NCI-H1436 treated with DMSO at 0.1 percent for 48 hours (cell line): ENCODE measurements at regions not wholly inside any gene's neighbourhood (a gene's known extent, or its start where the extent isn't known, plus 50 kb on each side); places are given as distances from the start of the nearest gene placed in this dataset.
"Not testable (repeated sequence)": the region's sequence is repeated elsewhere in the genome, so short reads cannot be mapped to it uniquely, and the experiment has no call there.

Source experiments
- DNase-seq: peaks from one replicate; lab custom pipeline; 2025; lab: John Stamatoyannopoulos, UW

DNA sequence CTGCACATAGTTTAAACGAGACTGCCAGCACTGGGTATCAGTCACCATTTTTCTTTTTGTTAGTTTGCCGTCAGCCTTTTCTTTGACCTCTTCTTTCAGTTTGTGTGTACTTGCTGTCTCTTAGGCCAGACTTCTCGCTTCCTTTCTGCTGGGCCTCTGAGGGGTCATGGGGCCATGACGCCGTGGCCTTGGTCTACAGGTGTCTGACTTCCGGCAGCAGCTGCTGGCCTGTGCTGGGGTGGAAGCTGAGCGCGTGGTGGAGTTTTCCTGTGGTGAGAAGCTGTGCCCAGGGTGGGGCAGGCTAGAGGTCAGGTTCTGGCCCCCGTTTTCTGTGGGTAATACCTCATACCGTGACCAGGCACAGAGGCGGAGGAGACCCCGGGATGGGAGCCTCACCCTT, 101.6 kb upstream of the PZP start:
- DNase-seq: not testable (repeated sequence)

DNA sequence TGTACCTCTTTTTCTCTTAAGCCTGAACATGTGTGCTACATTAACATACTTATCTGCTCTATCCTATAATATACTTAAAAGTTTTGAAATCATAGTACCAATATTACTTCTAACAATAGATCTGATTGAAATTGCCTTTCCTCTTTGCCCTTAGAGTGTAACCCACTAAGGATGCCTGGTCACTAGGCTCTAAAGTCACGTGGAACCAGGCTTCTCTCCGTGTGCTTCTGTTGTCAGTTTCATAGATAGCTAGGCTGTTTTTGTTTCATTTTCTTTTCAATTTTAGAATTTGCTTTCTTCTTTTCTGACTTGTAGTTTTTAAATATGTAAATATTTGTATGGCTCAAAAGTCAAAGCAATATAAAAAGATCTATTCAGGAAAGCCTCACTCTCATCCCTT, 100.5 kb upstream of the PZP start:
- not testable (repeated sequence) for DNase-seq

DNA sequence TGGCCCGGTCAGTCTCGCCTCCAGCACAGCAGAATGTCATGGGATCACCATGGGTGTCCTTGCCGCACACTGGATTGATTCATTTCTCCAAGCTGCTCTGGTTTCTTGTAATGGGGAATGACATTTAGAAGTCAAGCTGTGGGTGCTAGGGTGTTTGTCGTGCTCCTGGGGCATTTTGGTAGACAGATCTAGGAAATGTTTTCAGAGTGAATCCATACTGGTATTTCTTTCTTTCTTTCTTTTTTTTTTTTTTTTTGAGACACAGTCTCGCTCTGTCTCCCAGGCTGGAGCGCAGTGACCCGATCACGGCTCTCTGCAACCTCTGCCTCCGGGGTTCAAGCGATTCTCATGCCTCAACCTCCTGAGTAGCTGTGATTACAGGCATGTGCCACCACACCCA, 100.0 kb upstream of the PZP start:
- DNase-seq: not testable (repeated sequence)

DNA sequence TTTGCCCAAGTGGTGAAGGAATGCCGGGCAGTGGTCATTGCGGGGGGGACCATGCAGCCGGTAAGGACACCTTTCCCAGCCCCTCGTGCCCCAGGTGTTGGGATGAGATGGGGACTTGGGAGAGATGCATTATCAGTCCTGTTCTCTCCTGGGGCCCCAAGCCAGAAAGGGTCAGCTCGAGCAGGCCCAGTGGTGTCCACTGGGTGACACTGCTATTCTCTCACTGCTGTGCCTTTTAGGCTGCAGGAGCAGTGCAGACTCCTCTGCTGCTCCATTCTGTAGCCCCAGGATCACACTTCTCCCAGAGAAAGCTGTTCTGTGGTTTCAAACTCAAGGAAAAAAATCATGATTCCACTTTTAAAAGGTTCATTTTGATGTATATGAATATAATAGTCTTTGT, 99.1 kb upstream of the PZP start:
- not testable (repeated sequence) for DNase-seq

DNA sequence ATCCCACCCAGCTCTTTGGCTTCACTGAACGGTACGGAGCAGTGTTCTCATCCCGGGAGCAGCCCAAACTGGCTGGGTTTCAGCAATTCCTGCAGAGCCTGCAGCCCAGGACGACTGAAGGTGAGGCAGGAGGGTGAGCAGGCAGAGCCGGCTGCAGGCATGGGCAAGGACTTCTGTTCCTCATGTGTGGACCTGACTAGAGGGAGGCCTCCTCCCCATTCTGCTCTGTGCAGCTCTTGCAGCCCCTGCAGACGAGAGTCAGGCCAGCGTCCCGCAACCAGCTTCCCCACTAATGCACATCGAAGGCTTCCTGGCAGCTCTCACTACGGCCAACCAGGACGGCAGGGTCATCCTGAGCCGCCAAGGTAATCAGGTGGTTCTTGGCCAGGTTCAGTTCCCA, 97.8 kb upstream of the PZP start:
- not testable (repeated sequence) for DNase-seq

DNA sequence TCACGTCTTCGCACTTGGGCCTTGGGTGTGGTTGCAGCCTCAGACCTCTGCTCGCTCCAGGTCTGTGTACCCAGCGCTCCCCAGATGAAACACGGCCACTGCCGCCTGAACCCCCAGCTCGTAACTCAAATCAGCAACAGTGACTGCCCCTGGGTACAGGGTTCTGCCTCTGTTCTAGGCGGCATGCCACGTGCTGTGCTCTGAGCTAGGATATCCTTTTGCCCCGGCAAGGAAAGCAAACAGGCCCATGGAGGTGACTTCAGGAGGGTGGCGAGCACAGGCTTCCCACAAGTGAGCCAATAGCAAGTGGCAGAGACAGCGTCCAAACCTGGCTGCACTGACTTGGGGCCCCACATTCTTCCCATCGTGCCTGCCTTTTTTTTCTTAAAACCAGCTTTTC, 96.3 kb upstream of the PZP start:
- DNase-seq: not testable (repeated sequence)

DNA sequence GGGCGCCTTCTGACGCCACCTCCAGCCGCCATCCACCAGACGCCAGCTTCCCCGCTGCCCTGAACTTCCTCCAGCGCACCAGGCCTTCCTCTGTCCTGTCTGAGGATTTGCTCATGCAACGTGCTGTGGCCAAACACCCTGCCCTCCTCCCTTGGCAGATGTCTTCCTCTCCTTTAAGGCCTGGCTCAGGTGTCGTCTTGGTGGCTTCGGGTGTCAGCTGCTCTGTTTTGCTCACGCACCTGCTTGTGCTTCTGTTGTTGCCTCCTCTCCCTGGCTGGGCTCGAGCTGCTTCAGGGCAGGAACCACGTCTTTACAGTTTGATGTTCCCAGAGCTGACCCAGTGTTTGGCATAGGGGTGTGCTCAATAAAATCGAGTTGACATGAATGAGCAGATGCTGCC, 87.7 kb upstream of the PZP start:
- DNase-seq: not testable (repeated sequence)

DNA sequence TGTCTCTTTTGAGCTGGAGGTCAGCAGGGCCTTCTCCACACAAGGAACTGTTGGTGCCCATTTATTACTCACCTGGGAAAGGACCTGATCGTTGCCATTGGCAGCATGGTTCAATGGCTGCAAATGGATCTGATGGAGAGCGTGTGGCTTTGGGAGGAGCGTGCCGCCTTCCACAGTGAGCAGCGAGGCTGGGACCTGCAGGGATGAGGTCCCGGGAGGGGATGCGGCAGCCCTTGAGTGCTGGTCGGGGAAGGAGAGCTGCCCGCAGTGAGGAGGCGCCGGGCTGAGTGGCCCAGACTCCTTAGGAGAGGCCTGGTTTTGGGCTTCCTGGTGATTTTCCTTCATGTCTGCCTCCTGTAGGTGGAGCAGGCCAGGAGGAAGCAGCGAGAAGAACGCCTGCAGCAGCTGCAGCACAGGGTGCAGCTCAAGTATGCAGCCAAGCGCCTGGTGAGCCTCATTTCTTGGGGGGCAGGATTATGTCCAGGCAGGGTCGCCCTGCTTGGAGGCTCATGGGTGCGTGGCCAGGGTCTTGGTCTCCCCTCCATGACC, 86.0 kb upstream of the PZP start:
- DNase-seq: not testable (repeated sequence)

DNA sequence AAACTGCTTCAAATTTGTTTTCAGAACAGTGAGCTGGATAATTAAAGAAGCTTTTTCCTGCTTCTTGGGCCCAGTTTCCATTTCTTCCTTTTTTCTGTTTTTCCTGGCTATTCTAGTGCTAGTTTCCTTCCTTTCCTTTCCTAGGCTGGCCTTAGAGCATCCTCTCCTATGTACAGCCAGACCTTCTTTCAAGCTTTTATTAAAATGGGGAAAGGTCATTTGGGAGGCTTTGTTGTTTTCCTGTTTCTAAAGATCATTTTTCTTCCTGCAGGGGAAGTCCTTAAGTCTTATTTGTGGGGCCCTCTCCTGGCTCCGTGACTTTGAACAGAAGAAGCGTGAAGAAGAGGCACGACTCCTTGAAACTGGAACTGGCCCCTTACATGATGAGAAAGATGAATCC, 85.2 kb upstream of the PZP start:
- not testable (repeated sequence) for DNase-seq

DNA sequence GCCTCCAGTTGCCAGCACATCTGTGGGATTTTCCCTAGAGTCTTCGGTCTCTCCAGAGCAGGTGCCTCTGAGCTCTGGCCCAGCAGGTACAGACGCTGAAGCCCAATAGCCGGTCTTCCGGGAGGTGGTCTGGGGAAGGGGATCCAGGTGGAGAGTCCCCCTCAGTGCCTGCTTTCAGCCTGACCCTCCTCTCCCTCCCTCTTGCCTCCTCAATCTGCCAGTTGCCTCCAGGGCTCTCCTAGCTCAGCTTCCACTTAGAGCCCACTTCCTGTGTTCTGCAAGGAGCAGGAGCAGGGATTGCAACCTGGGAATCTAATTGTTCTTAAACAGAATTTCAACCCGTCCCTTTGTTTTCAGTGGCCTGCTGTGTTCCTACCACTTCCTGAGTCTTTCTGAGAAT, 81.8 kb upstream of the PZP start:
- not testable (repeated sequence) for DNase-seq

DNA sequence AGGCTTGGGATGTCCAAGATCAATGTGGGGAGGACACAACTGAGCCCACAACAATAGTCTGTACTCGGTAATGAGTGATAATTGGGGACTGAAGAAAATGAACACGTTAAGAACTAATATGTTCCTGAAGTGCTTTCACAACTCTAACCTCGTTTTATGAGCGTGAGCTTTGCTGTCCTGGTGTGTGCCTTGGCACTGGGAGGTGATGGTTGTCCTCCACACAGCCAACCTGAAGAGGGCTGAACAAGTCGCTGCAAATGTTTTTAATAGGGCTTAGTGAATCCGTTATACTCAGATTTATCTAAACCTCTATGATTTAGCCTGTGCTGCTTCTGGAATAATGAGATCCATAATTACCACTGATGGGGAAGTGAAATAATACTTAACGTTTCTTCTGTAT, 76.5 kb upstream of the PZP start:
- not testable (repeated sequence) for DNase-seq

DNA sequence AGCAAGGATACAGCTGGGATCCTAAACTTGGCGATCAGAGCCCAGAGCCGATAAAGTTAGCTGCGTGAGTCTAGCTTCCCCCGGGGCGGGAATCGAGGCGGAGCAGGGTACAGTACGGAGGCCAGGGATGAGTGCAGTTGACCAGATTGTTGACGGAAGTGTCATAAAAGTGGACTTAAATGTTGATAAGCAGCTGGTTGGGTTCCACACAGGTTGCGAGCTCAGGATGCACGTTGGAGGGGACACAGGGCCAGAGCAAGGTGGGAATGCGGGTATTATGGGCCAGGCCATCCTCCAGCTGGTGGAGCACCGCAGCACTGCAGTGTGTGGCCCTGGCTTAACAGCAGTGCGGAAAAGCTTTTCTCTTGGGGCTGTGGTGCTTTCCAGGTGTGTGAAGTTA, 76.0 kb upstream of the PZP start:
- not testable (repeated sequence) for DNase-seq

DNA sequence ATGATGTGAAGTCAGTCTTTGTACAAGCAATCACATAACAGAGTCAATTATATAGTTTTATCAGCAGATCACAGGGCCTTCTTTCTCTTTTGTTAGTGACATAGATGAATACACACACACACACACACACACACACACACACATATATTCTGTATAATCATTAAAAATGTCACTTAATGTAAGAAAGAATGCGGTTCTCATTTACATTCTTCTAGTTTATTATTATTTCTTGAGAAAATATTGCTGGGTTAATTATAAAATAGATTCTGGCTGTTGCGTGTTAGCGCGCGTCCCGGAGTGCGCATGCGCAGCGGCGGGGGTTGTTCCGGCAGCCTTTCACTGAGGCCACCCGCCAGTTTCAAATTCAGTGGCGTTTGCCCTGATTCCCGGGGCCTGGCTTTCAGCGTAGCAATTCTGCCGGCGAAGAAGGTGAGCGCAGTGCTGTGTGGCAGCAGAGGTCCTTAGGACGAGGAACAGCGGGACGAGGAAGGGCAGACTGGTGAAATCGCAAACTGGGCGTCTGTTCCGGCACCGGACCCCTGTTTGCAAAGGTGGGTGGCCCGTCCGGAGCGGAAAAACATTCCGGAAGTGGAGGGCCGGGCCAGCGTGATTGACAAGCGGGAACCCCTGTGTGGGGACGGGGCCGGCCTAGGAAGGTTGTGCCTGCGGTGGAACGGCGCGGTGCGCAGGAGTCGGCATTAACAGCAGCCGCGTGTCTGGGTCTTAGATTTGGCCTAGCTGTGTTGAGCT, 75.3 kb upstream of the PZP start:
- DNase-seq: peak; percentile 51

DNA sequence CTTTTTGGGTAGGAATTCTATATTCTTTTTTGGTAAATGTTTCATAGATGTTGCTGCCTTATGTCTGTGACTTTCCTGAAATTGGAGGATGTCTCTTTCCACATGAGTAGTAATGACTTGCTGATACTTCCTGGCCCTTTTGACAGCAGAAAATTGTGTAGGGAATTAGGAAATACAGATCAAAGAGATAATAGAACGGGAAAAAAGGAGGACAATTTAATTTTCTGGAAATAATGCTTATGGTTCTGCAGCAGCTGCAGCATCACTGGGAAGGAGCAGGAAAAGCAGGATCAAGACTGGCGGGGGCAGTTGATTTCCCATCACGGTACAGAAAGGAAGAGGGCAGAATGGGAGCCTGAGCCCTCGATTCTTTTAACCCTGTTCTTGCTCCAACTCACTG, 68.8 kb upstream of the PZP start:
- DNase-seq: no peak

DNA sequence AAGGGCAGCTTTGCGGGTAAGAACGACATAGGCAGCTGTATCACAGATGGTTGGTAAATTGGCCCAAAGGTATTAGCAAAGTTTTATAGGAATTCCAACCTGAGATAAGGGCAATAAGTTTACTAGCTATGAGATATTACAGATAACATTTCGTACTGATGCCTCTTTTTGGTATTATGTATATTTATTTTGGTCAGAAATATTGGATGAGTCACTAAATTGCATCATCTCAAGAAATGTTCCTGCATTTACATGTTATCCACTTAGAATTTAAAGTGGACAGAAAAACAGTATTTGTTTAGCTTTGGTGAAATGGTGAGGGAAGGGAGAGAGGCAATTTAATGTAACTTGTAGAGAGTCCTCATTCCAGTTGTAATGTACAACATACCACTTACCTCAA, 65.1 kb upstream of the PZP start:
- no peak for DNase-seq

DNA sequence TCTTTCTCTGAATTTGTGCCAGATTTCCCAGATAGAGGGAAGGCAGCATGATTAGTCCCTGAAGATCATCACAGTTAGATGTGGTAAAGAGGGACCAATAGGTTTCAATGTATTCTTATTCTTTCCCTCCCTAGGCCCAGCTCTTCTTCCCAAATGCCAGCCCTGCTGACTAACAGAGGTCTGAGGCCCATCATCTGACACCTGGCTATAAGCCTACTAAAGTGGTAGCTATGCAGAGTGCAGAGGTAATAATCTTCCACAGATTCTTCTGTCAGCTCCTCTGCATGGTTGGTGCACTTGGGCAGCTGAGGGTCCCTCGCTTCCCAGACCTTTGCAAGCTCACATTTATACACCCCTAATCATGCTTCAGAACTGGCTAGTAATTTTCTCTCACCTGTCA, 63.7 kb upstream of the PZP start:
- no peak for DNase-seq

DNA sequence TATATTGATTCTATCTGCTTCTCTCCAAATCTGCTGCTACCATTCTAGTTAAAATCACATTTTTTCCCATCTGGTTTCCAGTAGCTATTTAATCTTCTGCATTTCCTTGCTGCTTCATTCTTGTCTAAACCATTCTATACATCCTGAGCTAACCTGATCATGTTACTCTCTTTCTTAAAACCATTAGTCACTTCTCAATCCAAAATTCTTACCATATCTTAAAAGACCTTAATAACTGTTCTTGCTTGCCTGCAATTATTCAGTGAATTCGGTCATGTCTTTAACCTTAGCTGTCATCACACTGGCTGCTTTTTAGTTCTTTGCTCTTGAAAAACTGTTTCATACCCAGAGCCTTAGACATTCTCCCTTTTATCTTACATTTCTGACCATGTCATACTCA, 56.4 kb upstream of the PZP start:
- no peak for DNase-seq

DNA sequence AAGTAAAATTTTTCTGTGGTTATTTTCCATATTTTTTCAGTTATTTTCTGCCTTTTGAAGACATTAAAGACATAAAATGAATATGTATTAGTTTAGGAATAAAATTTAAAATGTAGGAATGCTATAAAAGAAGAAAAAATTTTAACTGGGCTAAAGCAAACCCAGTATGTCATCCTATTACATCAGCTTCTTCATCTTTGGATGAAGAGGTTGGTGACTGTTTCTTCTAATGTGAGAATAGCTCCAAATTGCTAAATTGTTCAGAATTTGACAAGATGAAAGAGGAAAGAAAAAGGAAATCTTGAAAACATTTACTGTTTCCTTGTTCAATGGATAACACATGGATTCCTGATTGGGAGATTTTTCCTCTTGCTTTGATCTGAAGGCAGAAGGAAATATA, 52.7 kb upstream of the PZP start:
- no peak for DNase-seq

DNA sequence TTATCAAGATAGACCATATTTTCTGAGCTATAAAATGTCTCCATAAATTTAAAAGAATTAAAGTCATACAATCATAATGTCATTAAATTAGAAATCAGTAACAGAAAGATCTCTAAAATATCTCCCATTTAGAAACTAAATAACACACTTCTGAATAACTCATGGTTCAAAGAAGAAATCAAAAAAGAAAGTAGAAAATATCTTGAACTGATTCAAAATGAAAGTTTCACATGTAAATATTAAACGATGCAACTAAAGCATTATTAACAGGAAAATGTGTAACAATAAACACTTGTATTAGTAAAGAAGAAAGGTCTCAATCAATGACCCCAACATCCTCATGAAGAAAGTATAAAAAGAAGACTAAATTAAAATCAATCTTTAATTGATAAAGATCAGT, 50.5 kb upstream of the PZP start:
- DNase-seq: no peak
